GM12891 (cell line): ENCODE measurements at regions not wholly inside any gene's neighbourhood (a gene's known extent, or its start where the extent isn't known, plus 50 kb on each side); places are given as distances from the start of the nearest gene placed in this dataset.

Source experiments
- DNase-seq: peaks from one replicate; pipeline ENCODE4 v3.0.0; 2011; ENCODE audit warnings: low spot score; ENCODE audit not compliant: insufficient read length
- FAIRE-seq: peaks from 2 replicates; lab custom pipeline; 2011; peaks lifted over from hg19 to GRCh38; lab: Jason Lieb, UNC
- PAX5 ChIP-seq: IDR thresholded peaks from 2 replicates; pipeline ENCODE4 v1.6.1; 2011; ENCODE audit warnings: low read length, moderate library complexity, mild to moderate bottlenecking; ENCODE audit not compliant: insufficient read depth, severe bottlenecking
- POLR2A ChIP-seq: IDR thresholded peaks from 2 replicates; pipeline ENCODE4 v1.6.1; 2011; ENCODE audit warnings: low read depth, low read length, control low read depth
- POLR2AphosphoS5 ChIP-seq: IDR thresholded peaks from 2 replicates; pipeline ENCODE4 v1.6.1; 2011; ENCODE audit warnings: low read depth, low read length, control low read depth
- POU2F2 ChIP-seq: IDR thresholded peaks from 2 replicates; pipeline ENCODE4 v1.6.1; 2011; ENCODE audit warnings: low read depth, mild to moderate bottlenecking, control low read depth, low read length, moderate library complexity
- SPI1 ChIP-seq: IDR thresholded peaks from 2 replicates; pipeline ENCODE4 v1.6.1; 2011; ENCODE audit warnings: low read depth, low read length, control low read depth
- TAF1 ChIP-seq: IDR thresholded peaks from 2 replicates; pipeline ENCODE4 v1.6.1; 2011; ENCODE audit warnings: low read depth, low read length, control low read depth

DNA sequence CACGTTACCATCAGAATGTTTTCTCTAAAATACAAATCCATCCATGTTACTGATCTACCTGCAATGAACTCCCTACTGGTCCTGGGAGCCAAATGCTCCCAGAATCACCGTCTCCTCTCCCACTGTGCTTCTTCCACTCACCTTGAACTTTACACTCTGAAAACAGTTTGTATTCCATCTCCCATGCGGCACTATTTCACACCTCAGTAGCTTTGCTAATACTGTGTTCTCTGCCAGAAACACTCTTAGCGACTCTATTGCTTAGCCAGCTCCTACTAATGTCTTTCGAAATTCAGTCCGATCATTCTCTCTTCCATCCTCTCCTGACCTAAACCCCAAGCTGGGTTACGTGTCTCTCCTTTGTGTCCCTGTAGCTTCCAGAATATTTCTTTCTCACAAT, 284.4 kb upstream of the DUSP10 start:
- TF ChIP-seq TAF1 (no peak), POLR2A (no peak), PAX5 (no peak)
- DNase-seq, result no peak
- FAIRE-seq, result no peak

DNA sequence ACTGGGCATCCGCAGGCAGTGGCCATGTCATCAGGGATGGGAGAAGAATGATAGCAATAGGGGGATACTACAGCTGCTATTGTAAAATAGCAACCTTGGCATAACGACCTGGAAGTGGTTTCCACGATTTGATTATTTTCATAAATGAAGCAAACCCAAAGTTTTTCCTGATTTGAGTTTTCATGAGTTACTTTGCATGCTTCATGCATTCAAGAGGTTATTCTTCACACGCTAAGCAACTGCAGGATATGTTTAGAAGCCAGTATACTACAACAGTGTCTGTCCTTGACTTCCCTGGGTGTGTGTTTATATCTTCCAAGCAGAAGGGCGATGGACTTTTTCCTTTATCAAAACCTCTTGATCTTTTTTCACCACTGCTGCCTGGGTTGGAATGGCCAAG, 281.1 kb upstream of the DUSP10 start:
- FAIRE-seq, result peak; percentile 9
- no peak for DNase-seq
- no peak for TF ChIP-seq POLR2AphosphoS5
- TF ChIP-seq POLR2A, result no peak
- no peak for TF ChIP-seq PAX5
- TF ChIP-seq POU2F2, result no peak
- no peak for TF ChIP-seq TAF1
- no peak for TF ChIP-seq SPI1

DNA sequence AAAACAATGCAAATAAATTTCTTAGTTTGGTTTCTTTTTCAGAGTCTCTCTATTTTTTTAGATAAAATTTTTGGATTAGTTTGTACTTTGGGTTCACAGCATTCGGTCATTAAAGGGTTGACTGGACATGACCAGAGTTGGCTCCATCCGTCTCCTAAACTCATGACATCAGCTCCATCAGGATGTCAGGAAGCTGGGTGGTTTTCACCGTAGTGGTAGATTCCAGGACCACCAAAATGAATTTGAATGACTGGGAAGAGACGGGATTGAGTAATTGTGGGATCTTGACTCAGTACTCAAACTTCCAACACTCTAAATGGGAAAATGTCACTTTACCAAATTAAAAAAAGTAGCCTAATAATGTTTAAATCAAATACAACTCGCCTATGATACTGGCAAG, 279.2 kb upstream of the DUSP10 start:
- TF ChIP-seq POU2F2 (no peak), TAF1 (no peak), POLR2AphosphoS5 (no peak), SPI1 (no peak)
- DNase-seq (no peak), FAIRE-seq (no peak)

DNA sequence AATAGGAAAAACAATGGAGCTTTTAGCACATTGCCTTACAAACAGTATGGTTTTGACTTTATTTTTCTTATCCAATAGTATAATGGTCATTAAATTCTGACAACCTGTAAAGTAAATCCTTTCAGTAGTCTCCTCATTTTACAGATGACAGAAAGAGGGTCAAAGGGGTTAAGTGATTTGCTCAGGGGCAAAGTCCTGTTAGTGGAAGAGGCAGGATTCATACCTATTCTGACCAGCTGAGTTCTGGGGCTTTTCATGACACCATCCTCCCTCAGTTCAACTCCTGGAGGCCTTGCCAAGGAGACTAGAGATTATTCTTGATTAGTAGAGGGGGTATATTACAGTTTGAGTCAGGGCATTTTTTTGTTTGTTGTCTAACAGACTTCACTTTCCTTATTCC, 278.7 kb upstream of the DUSP10 start:
- TF ChIP-seq SPI1 (no peak), POU2F2 (no peak), TAF1 (no peak), POLR2AphosphoS5 (no peak), PAX5 (no peak), POLR2A (no peak)
- FAIRE-seq, result no peak

DNA sequence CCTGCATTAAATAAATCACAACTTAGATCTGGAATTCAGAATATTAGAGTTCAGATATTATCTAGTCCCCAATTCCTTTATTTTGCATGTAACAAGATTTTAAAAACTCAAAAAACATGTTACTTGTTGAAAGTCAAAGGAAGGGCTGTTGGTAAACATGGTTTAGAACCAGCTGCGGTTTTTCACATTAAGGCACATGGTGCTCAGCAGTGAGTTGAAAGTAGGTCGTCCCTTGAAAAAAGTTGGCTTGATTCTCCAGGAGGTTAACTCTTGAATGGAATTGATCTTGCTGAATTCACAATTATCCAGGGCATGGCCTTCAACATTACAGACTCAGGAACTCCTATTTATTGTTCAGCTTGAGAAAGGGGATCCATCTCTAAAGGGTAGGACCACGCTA, 277.1 kb upstream of the DUSP10 start:
- DNase-seq, result no peak
- TF ChIP-seq TAF1 (no peak), POLR2A (no peak), PAX5 (no peak), SPI1 (no peak), POLR2AphosphoS5 (no peak), POU2F2 (no peak)
- no peak for FAIRE-seq

More for the DNA sequence above, 278.7 kb upstream of the DUSP10 start:
- no peak for DNase-seq

DNA sequence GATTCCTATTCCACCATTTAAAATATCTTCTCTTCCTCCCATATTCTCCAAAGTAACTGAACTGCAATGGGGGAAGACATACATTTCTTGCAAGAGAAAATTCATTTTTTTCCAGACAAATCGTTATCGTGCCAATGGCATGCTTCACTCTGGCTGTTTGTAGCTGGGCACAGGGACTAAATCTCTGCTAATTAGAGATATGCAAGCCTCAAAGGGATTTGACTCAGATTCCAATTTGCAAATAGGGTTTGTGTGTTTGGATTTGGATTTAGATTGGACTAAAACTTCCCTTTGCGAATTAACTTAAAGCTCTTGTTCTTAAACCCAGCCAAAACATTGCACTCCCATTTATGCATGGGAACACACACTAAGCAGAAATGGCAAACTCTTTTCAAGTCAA, 276.2 kb upstream of the DUSP10 start:
- no peak for DNase-seq
- no peak for TF ChIP-seq POLR2A
- TF ChIP-seq POLR2AphosphoS5, result no peak
- no peak for TF ChIP-seq TAF1
- no peak for TF ChIP-seq SPI1
- TF ChIP-seq PAX5, result no peak
- no peak for TF ChIP-seq POU2F2
- FAIRE-seq, result no peak

DNA sequence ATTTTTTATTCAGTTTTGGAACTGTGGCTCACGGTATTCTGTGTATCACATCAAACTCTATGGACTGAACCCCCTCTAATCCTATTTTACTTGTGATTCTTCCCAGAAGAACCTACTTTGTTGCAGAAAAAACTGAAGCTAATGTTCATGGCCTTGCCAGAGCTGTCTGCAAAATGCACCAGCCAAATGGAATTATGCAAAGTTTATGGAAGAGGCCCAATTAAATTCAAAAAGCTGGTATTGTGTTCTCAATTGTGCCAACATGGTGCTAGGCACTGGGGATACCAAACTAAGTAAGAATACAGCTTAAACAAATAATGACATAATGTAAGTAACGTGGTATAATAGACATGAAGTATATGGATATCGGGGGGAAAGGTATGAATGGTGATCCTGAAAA, 273.8 kb upstream of the DUSP10 start:
- DNase-seq (no peak), FAIRE-seq (no peak)
- TF ChIP-seq POU2F2, result no peak
- TF ChIP-seq PAX5, result no peak
- no peak for TF ChIP-seq TAF1
- no peak for TF ChIP-seq POLR2A
- no peak for TF ChIP-seq SPI1
- no peak for TF ChIP-seq POLR2AphosphoS5

DNA sequence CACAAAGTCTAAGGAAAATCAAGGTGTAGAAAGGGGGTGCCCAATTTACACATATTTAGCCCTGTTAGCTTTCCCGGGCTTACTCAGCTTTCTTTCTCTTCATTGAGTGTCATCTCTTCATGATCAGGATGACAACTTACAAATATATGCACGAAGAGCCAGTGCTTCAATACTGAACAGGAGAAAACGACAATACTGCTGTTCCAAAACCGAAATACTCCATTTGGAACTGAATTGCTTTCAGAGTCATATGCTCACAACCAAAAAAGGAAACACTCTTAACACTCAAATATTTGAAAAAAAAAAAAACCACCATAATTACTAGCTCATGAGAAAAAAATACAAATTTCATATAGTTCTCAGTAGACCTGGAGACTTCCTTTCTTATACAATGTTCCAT, 272.1 kb upstream of the DUSP10 start:
- FAIRE-seq (no peak), DNase-seq (no peak)
- TF ChIP-seq PAX5 (no peak), TAF1 (no peak), POLR2A (no peak), SPI1 (no peak), POLR2AphosphoS5 (no peak), POU2F2 (no peak)

DNA sequence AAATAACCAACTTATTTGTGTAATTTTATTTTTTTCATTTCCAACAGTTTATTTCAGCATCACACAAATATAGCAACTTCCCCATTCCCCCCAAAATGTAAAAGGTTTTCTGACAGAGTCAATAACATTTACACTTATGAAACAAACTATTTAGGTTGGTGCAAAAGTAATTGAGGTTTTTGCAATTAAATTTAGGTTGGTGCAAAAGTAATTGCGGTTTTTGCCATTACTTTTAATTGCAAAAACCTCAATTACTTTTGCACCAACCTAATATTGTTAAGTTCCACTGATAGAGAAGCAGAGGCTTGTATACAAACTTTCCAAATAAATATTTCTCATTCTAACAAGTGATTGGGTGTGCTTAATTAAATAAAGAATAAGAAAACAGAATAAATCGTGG, 270.9 kb upstream of the DUSP10 start:
- FAIRE-seq (no peak), DNase-seq (no peak)
- TF ChIP-seq POLR2AphosphoS5, result no peak
- TF ChIP-seq SPI1, result no peak
- TF ChIP-seq PAX5, result no peak
- no peak for TF ChIP-seq POLR2A
- no peak for TF ChIP-seq POU2F2
- no peak for TF ChIP-seq TAF1

DNA sequence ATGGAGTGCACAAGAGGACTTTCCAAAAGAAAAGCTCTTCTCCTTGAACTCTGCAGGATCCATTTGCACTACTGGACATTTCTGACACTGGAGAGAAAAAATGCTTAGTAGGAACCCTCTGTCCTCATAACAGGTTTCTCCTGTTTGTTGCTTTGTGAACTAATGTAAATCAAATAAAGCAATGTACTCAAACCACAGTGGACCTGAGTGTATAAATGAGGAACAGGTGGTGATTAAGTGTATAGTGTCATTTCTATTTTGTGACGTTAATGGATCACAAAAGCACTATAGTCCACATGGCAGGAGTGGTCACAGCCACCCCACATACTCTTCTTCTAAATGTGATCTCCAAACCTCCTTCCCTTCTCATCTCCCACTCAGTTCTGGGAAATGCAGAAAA, 268.4 kb upstream of the DUSP10 start:
- FAIRE-seq (peak; percentile 28), DNase-seq (no peak)
- TF ChIP-seq TAF1, result no peak
- TF ChIP-seq POLR2A, result no peak
- TF ChIP-seq PAX5, result no peak
- TF ChIP-seq POU2F2, result no peak
- TF ChIP-seq SPI1, result no peak
- no peak for TF ChIP-seq POLR2AphosphoS5
